H1 (cell line): ENCODE measurements at regions not wholly inside any gene's neighbourhood (a gene's known extent, or its start where the extent isn't known, plus 50 kb on each side); places are given as distances from the start of the nearest gene placed in this dataset.
A peak's percentile ranks its signal among the peaks of the same experiment; 100 is the strongest.

ENCODE experiments used
- CTCF ChIA-PET: fragments of 300-600 bp; sonication (Branson Sonifier 250); formaldehyde crosslinking; loops from one replicate; lab custom pipeline; 2021; ENCODE audit not compliant: partially characterized antibody; lab: Charles Lee
- POLR2A ChIA-PET: fragments of 300-600 bp; sonication (Branson Sonifier 250); formaldehyde crosslinking; loops from one replicate; lab custom pipeline; 2021; ENCODE audit warnings: inconsistent platforms; ENCODE audit not compliant: partially characterized antibody; lab: Charles Lee
- DNase-seq, 2 experiments: peaks; one replicate each; pipeline versions ENCODE4 v3.0.0 to v3.0.0-alpha.2; 2010 to 2022; ENCODE audit warnings: low spot score in 2 of 2, low read depth in 1 of 2, mixed read lengths in 1 of 2
- FAIRE-seq: peaks from 2 replicates; lab custom pipeline; 2011; peaks lifted over from hg19 to GRCh38; lab: Jason Lieb, UNC
- H2AFZ ChIP-seq: 2 replicates; pipeline ENCODE4 v1.8.1; 2012; ENCODE audit warnings: low read length, inconsistent platforms
- H2AK5ac ChIP-seq: 2 replicates; pipeline ENCODE4 v1.6.1; 2013; ENCODE audit warnings: low read depth, low read length
- H2BK120ac ChIP-seq: replicated peaks from 2 replicates; pipeline ENCODE3; 2013; ENCODE audit warnings: low read depth, low read length, inconsistent platforms
- H2BK12ac ChIP-seq: 2 replicates; pipeline ENCODE4 v1.6.1; 2013; ENCODE audit warnings: low read depth, low read length
- H2BK15ac ChIP-seq: 2 replicates; pipeline ENCODE4 v1.6.1; 2013; ENCODE audit warnings: low read length
- H2BK20ac ChIP-seq: 2 replicates; pipeline ENCODE4 v1.6.1; 2013; ENCODE audit warnings: low read length
- H2BK5ac ChIP-seq: 2 replicates; pipeline ENCODE4 v1.6.1; 2013; ENCODE audit warnings: low read depth, low read length
- H3K14ac ChIP-seq: 2 replicates; pipeline ENCODE4 v1.6.1; 2013; ENCODE audit warnings: inconsistent platforms; ENCODE audit not compliant: insufficient read length
- H3K18ac ChIP-seq: 2 replicates; pipeline ENCODE4 v1.6.1; 2013; ENCODE audit warnings: low read length; ENCODE audit errors: extremely low read depth
- H3K23ac ChIP-seq: 2 replicates; pipeline ENCODE4 v1.6.1; 2013; ENCODE audit warnings: inconsistent platforms; ENCODE audit not compliant: insufficient read length
- H3K23me2 ChIP-seq: 2 replicates; pipeline ENCODE4 v1.6.1; 2013; ENCODE audit warnings: low read depth, low read length
- H3K27ac ChIP-seq: 2 replicates; pipeline ENCODE4 v1.6.1; 2011; ENCODE audit warnings: low read depth, low read length, inconsistent platforms
- H3K27me3 ChIP-seq, 4 experiments: replicated peaks in 1 of 4; 1 replicate in 1 of 4; 2 replicates in 3 of 4; pipeline versions ENCODE4 v1.6.1 to v1.8.1; 2011 to 2013; ENCODE audit warnings: low read length in 3 of 4, mild to moderate bottlenecking in 3 of 4, inconsistent platforms in 2 of 4, mixed read lengths in 2 of 4, moderate library complexity in 1 of 4; ENCODE audit not compliant: control insufficient read depth in 3 of 4, insufficient read depth in 3 of 4; ENCODE audit errors: extremely low read depth in 1 of 4
- H3K36me3 ChIP-seq, 4 experiments: 2 replicates each; pipeline versions ENCODE4 v1.6.1 to v1.8.1; 2011 to 2013; ENCODE audit warnings: mild to moderate bottlenecking in 4 of 4, low read length in 3 of 4, moderate library complexity in 2 of 4, control low read depth in 1 of 4, inconsistent platforms in 1 of 4; ENCODE audit not compliant: insufficient read depth in 4 of 4, control insufficient read depth in 2 of 4
- H3K4ac ChIP-seq: replicated peaks from 2 replicates; pipeline ENCODE3; 2013; ENCODE audit warnings: low read length, low read depth, mixed read lengths, inconsistent platforms; ENCODE audit not compliant: insufficient read length
- H3K4me1 ChIP-seq, 4 experiments: replicated peaks in 1 of 4; 1 replicate in 1 of 4; 2 replicates in 3 of 4; pipeline versions ENCODE4 v1.6.1 to v1.8.1; 2011 to 2013; ENCODE audit warnings: low read length in 3 of 4, inconsistent platforms in 2 of 4, mixed read lengths in 1 of 4; ENCODE audit not compliant: insufficient read depth in 4 of 4, control insufficient read depth in 3 of 4
- H3K4me2 ChIP-seq, 2 experiments: 2 replicates each; pipeline versions ENCODE4 v1.6.1 to v1.8.1; 2011 to 2013; ENCODE audit warnings: low read depth in 2 of 2, low read length in 2 of 2, control low read depth in 1 of 2, inconsistent platforms in 1 of 2, mild to moderate bottlenecking in 1 of 2; ENCODE audit not compliant: insufficient read depth in 1 of 2
- H3K4me3 ChIP-seq, 4 experiments: fragments of 200-600, 300-600 bp in 1 of 4; sonication (generic), shearing (Covaris generic), sonication (Bioruptor Twin) in 1 of 4; 2 replicates each; pipeline versions ENCODE4 v1.5.1 to v1.8.1; 2011 to 2016; ENCODE audit warnings: low read length in 4 of 4, low read depth in 3 of 4, control low read depth in 2 of 4, inconsistent platforms in 2 of 4, mild to moderate bottlenecking in 2 of 4, mixed read lengths in 1 of 4, moderate library complexity in 1 of 4; ENCODE audit not compliant: insufficient read depth in 2 of 4; ENCODE audit errors: extremely low read depth in 1 of 4
- H3K56ac ChIP-seq: replicated peaks from 2 replicates; pipeline ENCODE3; 2013; ENCODE audit warnings: low read depth, mild to moderate bottlenecking, mixed read lengths, low read length, inconsistent platforms; ENCODE audit not compliant: insufficient read length
- H3K79me1 ChIP-seq: 2 replicates; pipeline ENCODE4 v1.6.1; 2013; ENCODE audit warnings: low read depth, low read length, control low read depth
- H3K79me2 ChIP-seq, 2 experiments: 2 replicates each; pipeline versions ENCODE4 v1.6.1 to v1.8.1; 2012 to 2013; ENCODE audit warnings: low read length in 2 of 2, mild to moderate bottlenecking in 2 of 2, inconsistent platforms in 1 of 2; ENCODE audit not compliant: insufficient read depth in 2 of 2, control insufficient read depth in 1 of 2
- H3K9ac ChIP-seq, 4 experiments: replicated peaks in 1 of 4; 1 replicate in 1 of 4; 2 replicates in 3 of 4; pipeline versions ENCODE4 v1.6.1 to v1.8.1; 2011 to 2013; ENCODE audit warnings: low read depth in 3 of 4, low read length in 3 of 4, control low read depth in 2 of 4, mild to moderate bottlenecking in 2 of 4, moderate library complexity in 2 of 4, inconsistent platforms in 1 of 4; ENCODE audit errors: extremely low read depth in 1 of 4
- H3K9me3 ChIP-seq, 2 experiments: 2 replicates each; pipeline versions ENCODE4 v1.6.1 to v1.8.1; 2012 to 2013; ENCODE audit warnings: mild to moderate bottlenecking in 2 of 2, moderate library complexity in 2 of 2, control low read depth in 1 of 2, inconsistent platforms in 1 of 2, low read depth in 1 of 2, low read length in 1 of 2, mixed read lengths in 1 of 2; ENCODE audit not compliant: insufficient read depth in 2 of 2
- H4K20me1 ChIP-seq, 2 experiments: replicated peaks in 1 of 2; 2 replicates each; pipeline versions ENCODE3 to v1.8.1; 2011 to 2013; ENCODE audit warnings: inconsistent platforms in 2 of 2, low read length in 2 of 2, mild to moderate bottlenecking in 1 of 2; ENCODE audit not compliant: insufficient read depth in 2 of 2, control insufficient read depth in 1 of 2
- H4K5ac ChIP-seq: 2 replicates; pipeline ENCODE4 v1.6.1; 2013; ENCODE audit warnings: low read length, low read depth, mixed read lengths, inconsistent platforms; ENCODE audit not compliant: insufficient read length
- H4K8ac ChIP-seq: 2 replicates; pipeline ENCODE4 v1.8.0; 2013; ENCODE audit warnings: mild to moderate bottlenecking, moderate library complexity, low read length, inconsistent platforms; ENCODE audit not compliant: insufficient read depth; ENCODE audit errors: extremely low read depth
- H4K91ac ChIP-seq: replicated peaks from 2 replicates; pipeline ENCODE3; 2013; ENCODE audit warnings: low read length, mixed read lengths, inconsistent platforms; ENCODE audit not compliant: insufficient read length
- CEBPB ChIP-seq: IDR thresholded peaks from 2 replicates; pipeline ENCODE4 v1.6.1; 2012; ENCODE audit warnings: low read depth, low read length
- GABPA ChIP-seq: IDR thresholded peaks from 2 replicates; pipeline ENCODE4 v1.6.1; 2011; ENCODE audit warnings: mild to moderate bottlenecking, low read length, moderate library complexity, borderline replicate concordance; ENCODE audit not compliant: insufficient read depth
- HDAC6 ChIP-seq: IDR thresholded peaks from one replicate; pipeline ENCODE4 v1.7.1; 2012; ENCODE audit warnings: low read depth, mild to moderate bottlenecking, inconsistent platforms, low read length, moderate library complexity
- JUN ChIP-seq: IDR thresholded peaks from 2 replicates; pipeline ENCODE4 v1.6.1; 2011; ENCODE audit warnings: low read depth, mild to moderate bottlenecking, improper control_type of control experiment, low read length
- NANOG ChIP-seq: IDR thresholded peaks from 2 replicates; pipeline ENCODE4 v1.6.1; 2011; ENCODE audit warnings: low read length, low read depth, mild to moderate bottlenecking, inconsistent platforms; ENCODE audit not compliant: insufficient read depth, poor library complexity, severe bottlenecking
- POLR2A ChIP-seq, 2 experiments: IDR thresholded peaks; 1 replicate in 1 of 2; 2 replicates in 1 of 2; pipeline ENCODE4 v1.6.1; 2011; ENCODE audit warnings: low read depth in 2 of 2, low read length in 2 of 2, mild to moderate bottlenecking in 2 of 2; ENCODE audit errors: control extremely low read depth in 1 of 2
- RAD21 ChIP-seq, 2 experiments: IDR thresholded peaks in 1 of 2; conservative IDR thresholded peaks in 1 of 2; 2 replicates each; pipeline ENCODE4 v1.6.1; 2011; ENCODE audit warnings: low read depth in 2 of 2, low read length in 2 of 2, improper control_type of control experiment in 1 of 2, inconsistent platforms in 1 of 2, mild to moderate bottlenecking in 1 of 2, moderate library complexity in 1 of 2
- SUZ12 ChIP-seq: fragments of 200-600 bp; sonication (generic); IDR thresholded peaks from 2 replicates; pipeline ENCODE4 v1.6.1; 2012; ENCODE audit warnings: mild to moderate bottlenecking, inconsistent platforms, low read length, moderate library complexity, mixed read lengths
- WGBS, 2 experiments: shearing (Covaris generic) in 1 of 2; methylation state at CpG; one replicate each; pipeline versions ENCODE4 v1.1.6 to v1.1.7; 2013 to 2015; ENCODE audit warnings: low lambda C conversion rate in 2 of 2, mixed read lengths in 2 of 2, inconsistent platforms in 1 of 2, low coverage in 1 of 2, missing lambda C conversion rate in 1 of 2; ENCODE audit not compliant: insufficient replicate concordance in 2 of 2, insufficient coverage in 1 of 2, insufficient read length in 1 of 2; ENCODE audit errors: extremely low coverage in 1 of 2, missing lambda C conversion rate in 1 of 2; 5-methylcytosine and 5-hydroxymethylcytosine counted together

- CTCF ChIA-PET, result interaction anchor here (1.2 to 1.4 kb wide), 2 partner anchors 19 to 40 kb away, joined by 3 to 5 read pairs; no protein-coding TSS in a partner anchor
- Histone ChIP-seq H3K18ac (no peak overlapping the region), H2BK120ac (no peak overlapping the region), H3K4ac (no peak overlapping the region), H3K4me1 (no peaks in the 10 kb centered on the region; a peak in 1 of 7 replicates), H2AFZ (peak overlapping the region; percentile 88), H3K79me2 (no peaks in the 10 kb centered on the region), H3K23me2 (no peaks in the 10 kb centered on the region), H4K20me1 (no peaks in the 10 kb centered on the region), H4K8ac (no peak overlapping the region), H2BK5ac (no peak overlapping the region; the same call in 1 of the 2 replicates), H4K91ac (no peak overlapping the region), H2BK20ac (no peak overlapping the region), H2BK12ac (no peak overlapping the region), H4K5ac (no peak overlapping the region), H3K27ac (no peak overlapping the region), H3K4me3 (no peak overlapping the region), H3K9me3 (peaks cover 6 to 15% of the 10 kb centered on the region in 2 experiments; a peak in 3 of 4 replicates), H2BK15ac (no peak overlapping the region), H3K36me3 (no peaks in the 10 kb centered on the region), H3K27me3 (no peaks in the 10 kb centered on the region), H3K14ac (no peak overlapping the region), H3K9ac (no peak overlapping the region), H2AK5ac (no peak overlapping the region), H3K23ac (no peak overlapping the region), H3K4me2 (no peak overlapping the region), H3K56ac (no peak overlapping the region), H3K79me1 (no peaks in the 10 kb centered on the region)
- TF ChIP-seq JUN (no peak), POLR2A (IDR thresholded peaks at IDR 0.05; ENCODE audit: control extremely low read depth in 1 of 2, low read depth in 2 of 2, low read length in 2 of 2) (no peak), GABPA (no peak), NANOG (no peak), SUZ12 (no peak), CEBPB (no peak), HDAC6 (no peak), RAD21 (IDR thresholded peaks at IDR 0.05 in 1 of 2, conservative IDR thresholded peaks at IDR 0.05 in 1 of 2; ENCODE audit: low read depth in 2 of 2, low read length in 2 of 2) (peak in 1 of 2 experiments; percentile 3; a peak in 1 of 4 replicates)
- FAIRE-seq, result no peak
- WGBS, 2 experiments, result 87% methylated on average over 5 of the region's 5 CpGs; no CpG with 5 or more reads in 1 of the 2 experiments
- POLR2A ChIA-PET, result no interaction called here
- peak in 1 of 2 experiments; percentile 5 for DNase-seq
These were observed 627.0 kb downstream of the SI start for GRCh38 chr3:164451072-164451910.
